Astrocyte of the spinal cord (primary cell): ENCODE measurements at regions not wholly inside any gene's neighbourhood (a gene's known extent, or its start where the extent isn't known, plus 50 kb on each side); places are given as distances from the start of the nearest gene placed in this dataset.

ENCODE experiments used
- DNase-seq: peaks from one replicate; pipeline ENCODE4 v3.0.0; 2011; ENCODE audit warnings: low read depth, low spot score
- H3K4me3 ChIP-seq: 2 replicates; pipeline ENCODE4 v1.5.1; 2011; ENCODE audit warnings: low read depth, mild to moderate bottlenecking, low read length, moderate library complexity
- CTCF ChIP-seq: IDR thresholded peaks from 2 replicates; pipeline ENCODE4 v1.5.1; 2012; ENCODE audit warnings: low read depth, mild to moderate bottlenecking, low read length, inconsistent platforms
- in situ Hi-C: cut with HindIII; loops from 2 replicates; pipeline ENCODE4 v1.10.0; 2017; ENCODE audit warnings: low sequenced_read_pairs

DNA sequence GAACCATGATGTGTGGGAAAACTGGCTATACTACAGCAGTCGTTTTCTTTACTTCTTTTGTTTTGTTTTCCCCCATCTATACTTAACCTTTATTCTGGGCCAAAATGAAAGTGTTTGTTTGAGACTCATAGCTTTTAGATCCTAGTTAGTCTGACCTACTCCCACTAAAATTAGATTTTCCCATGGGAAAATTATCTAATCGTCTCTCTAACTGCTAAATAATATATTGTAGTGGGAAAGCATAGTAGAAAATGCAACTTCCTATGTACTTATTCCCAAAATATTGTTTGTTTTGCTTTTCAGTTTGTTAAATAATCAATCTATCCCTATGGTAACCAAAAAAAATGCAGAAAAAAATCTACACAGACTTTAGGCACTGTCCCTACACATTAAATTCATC lies 96.6 kb downstream of the NOC3L start:
- in situ Hi-C loops: no loop called here
- TF ChIP-seq CTCF: no peak
- no peak for DNase-seq

GRCh38 chr10:94268652-94269051 lies 94.1 kb downstream of the NOC3L start:
- DNase-seq: no peak
- no peak for TF ChIP-seq CTCF
- in situ Hi-C loops: no loop called here
- H3K4me3 ChIP-seq: no peak overlapping the region

More for the DNA sequence above, 96.6 kb downstream of the NOC3L start:
- H3K4me3 ChIP-seq: no peak overlapping the region

GRCh38 chr10:94274142-94274787 lies 88.5 kb downstream of the NOC3L start:
- in situ Hi-C loops: no loop called here
- peak; percentile 19 for DNase-seq
- TF ChIP-seq CTCF: no peak
- H3K4me3 ChIP-seq: no peak overlapping the region

- no peak for DNase-seq
- in situ Hi-C loops: no loop called here
- no peak for TF ChIP-seq CTCF
- no peak overlapping the region for H3K4me3 ChIP-seq
Measured at GRCh38 chr10:94276140-94276539, 86.6 kb downstream of the NOC3L start.

- H3K4me3 ChIP-seq: no peak overlapping the region
- in situ Hi-C loops: no loop called here
- TF ChIP-seq CTCF: no peak
- no peak for DNase-seq
Measured at GRCh38 chr10:94277450-94277849, 85.3 kb downstream of the NOC3L start.

DNA sequence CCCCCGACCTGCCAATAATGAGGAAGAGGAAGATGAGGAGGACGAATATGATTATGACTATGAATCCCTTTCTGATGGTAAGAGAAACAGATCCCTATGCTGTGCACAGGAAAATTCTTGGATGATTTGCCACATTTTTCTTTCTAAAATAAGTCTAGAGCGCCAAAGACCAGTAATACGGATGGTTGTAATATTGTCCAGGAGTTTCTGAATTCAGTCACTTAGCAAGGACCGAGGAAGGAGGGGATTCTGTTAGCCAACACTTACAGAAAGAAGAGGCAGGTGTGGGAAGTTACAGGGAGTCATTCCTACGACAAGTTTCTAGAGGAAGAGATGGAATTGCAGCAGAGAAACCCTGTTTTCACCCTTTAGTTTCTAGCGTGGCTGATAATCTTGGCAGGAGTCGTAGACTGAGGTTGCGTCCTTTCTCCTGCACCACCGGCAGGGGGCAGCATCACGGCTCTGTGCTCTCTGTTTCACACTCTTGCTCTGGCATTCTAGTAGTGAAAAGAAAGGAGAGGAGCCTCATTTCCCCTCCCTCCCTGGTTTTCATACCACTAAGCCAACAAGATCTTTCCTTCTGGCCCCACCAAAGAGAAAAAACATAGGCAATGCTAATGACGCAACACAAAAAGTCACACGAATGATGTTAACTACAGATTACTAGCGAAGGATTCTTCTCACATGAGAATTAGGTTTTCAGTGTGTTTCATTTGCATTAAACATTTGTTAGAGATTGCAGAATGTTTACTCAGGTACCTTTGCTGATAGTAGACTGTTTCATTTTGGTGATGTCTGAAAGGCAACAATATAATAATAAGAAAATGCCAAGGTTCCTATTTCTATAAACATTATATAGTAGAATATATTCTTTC lies 82.7 kb downstream of the NOC3L start:
- in situ Hi-C loops: no loop called here
- DNase-seq: peak; percentile 56
- TF ChIP-seq CTCF: peak; percentile 92
- H3K4me3 ChIP-seq: no peak overlapping the region
